WTC11 (cell line): ENCODE measurements at regions not wholly inside any gene's neighbourhood (a gene's known extent, or its start where the extent isn't known, plus 50 kb on each side); places are given as distances from the start of the nearest gene placed in this dataset.

Experiments used
- ATAC-seq: fragments of 200-7000 bp; cut with Tn5 transposase; 2 replicates; pipeline ENCODE4 v1.10.0; 2021; ENCODE audit warnings: mild to moderate bottlenecking, moderate library complexity
- CTCF ChIA-PET: fragments of 300-600 bp; sonication (Branson Sonifier 250); formaldehyde crosslinking; loops from one replicate; lab custom pipeline; 2021; ENCODE audit warnings: antibody characterized with exemption; lab: Charles Lee
- POLR2A ChIA-PET: fragments of 350-600 bp; sonication (Branson Sonifier 250); formaldehyde crosslinking; loops from one replicate; lab custom pipeline; 2021; ENCODE audit warnings: antibody characterized with exemption; lab: Charles Lee
- DNase-seq: peaks from one replicate; pipeline ENCODE4 v3.0.0; 2021; ENCODE audit warnings: low spot score
- H3K27ac Mint-ChIP-seq: 2 replicates; pipeline ENCODE4 v1.8.0; 2021; ENCODE audit warnings: mixed read lengths
- H3K27me3 Mint-ChIP-seq: 2 replicates; pipeline ENCODE4 v1.8.0; 2021; ENCODE audit warnings: low read depth, mild to moderate bottlenecking, moderate library complexity, mixed read lengths
- H3K36me3 Mint-ChIP-seq: 2 replicates; pipeline ENCODE4 v1.8.0; 2021; ENCODE audit warnings: mixed read lengths
- H3K4me1 Mint-ChIP-seq: 2 replicates; pipeline ENCODE4 v1.8.0; 2022; ENCODE audit warnings: mixed read lengths
- H3K4me3 Mint-ChIP-seq: 2 replicates; pipeline ENCODE4 v1.8.0; 2021; ENCODE audit warnings: mild to moderate bottlenecking, moderate library complexity, mixed read lengths
- H3K9me3 Mint-ChIP-seq: 2 replicates; pipeline ENCODE4 v1.8.0; 2021; ENCODE audit warnings: mixed read lengths
- CBFB ChIP-seq: sonication (generic); formaldehyde crosslinking; IDR thresholded peaks from 2 replicates; pipeline ENCODE4 v1.8.1; 2022; ENCODE audit warnings: mild to moderate bottlenecking, low read depth, missing genetic modification reagents
- E2F1 ChIP-seq: sonication (generic); formaldehyde crosslinking; IDR thresholded peaks from 2 replicates; pipeline ENCODE4 v1.8.0; 2022; ENCODE audit warnings: mild to moderate bottlenecking, missing genetic modification reagents
- ESRRA ChIP-seq: sonication (generic); formaldehyde crosslinking; IDR thresholded peaks from 2 replicates; pipeline ENCODE4 v1.8.1; 2022; ENCODE audit warnings: mild to moderate bottlenecking, missing genetic modification reagents, borderline replicate concordance
- ETV6 ChIP-seq: sonication (generic); formaldehyde crosslinking; IDR thresholded peaks from 2 replicates; pipeline ENCODE4 v1.8.1; 2022; ENCODE audit warnings: mild to moderate bottlenecking, missing genetic modification reagents
- FOXP1 ChIP-seq: sonication (generic); formaldehyde crosslinking; IDR thresholded peaks from 2 replicates; pipeline ENCODE4 v1.8.0; 2022; ENCODE audit warnings: missing genetic modification reagents, mild to moderate bottlenecking, moderate library complexity, borderline replicate concordance
- FOXP4 ChIP-seq: sonication (generic); formaldehyde crosslinking; IDR thresholded peaks from 2 replicates; pipeline ENCODE4 v1.8.0; 2022; ENCODE audit warnings: mild to moderate bottlenecking, missing genetic modification reagents
- GABPB1 ChIP-seq: sonication (generic); formaldehyde crosslinking; IDR thresholded peaks from 2 replicates; pipeline ENCODE4 v1.8.1; 2023; ENCODE audit warnings: mild to moderate bottlenecking, missing genetic modification reagents
- HMGXB4 ChIP-seq: sonication (generic); formaldehyde crosslinking; IDR thresholded peaks from 2 replicates; pipeline ENCODE4 v1.8.1; 2023; ENCODE audit warnings: mild to moderate bottlenecking, moderate library complexity, missing genetic modification reagents
- JAZF1 ChIP-seq: fragments of 250-450 bp; sonication (Bioruptor Pico); IDR thresholded peaks from 2 replicates; pipeline ENCODE4 v1.9.0; 2021; ENCODE audit warnings: moderate library complexity, mild to moderate bottlenecking, inconsistent platforms
- JUN ChIP-seq: sonication (generic); formaldehyde crosslinking; IDR thresholded peaks from 2 replicates; pipeline ENCODE4 v1.8.0; 2023; ENCODE audit warnings: mild to moderate bottlenecking, missing genetic modification reagents
- NR2C2 ChIP-seq: sonication (generic); formaldehyde crosslinking; IDR thresholded peaks from 2 replicates; pipeline ENCODE4 v1.8.0; 2022; ENCODE audit warnings: mild to moderate bottlenecking, missing genetic modification reagents
- NR3C1 ChIP-seq: sonication (generic); formaldehyde crosslinking; conservative IDR thresholded peaks from 2 replicates; pipeline ENCODE4 v1.8.1; 2023; ENCODE audit warnings: low read depth, mild to moderate bottlenecking, missing genetic modification reagents
- OVOL2 ChIP-seq: fragments of 250-450 bp; sonication (Bioruptor Pico); IDR thresholded peaks from 2 replicates; pipeline ENCODE4 v1.9.0; 2021; ENCODE audit warnings: mild to moderate bottlenecking, borderline replicate concordance
- TEAD4 ChIP-seq: sonication (generic); formaldehyde crosslinking; IDR thresholded peaks from 2 replicates; pipeline ENCODE4 v1.8.0; 2022; ENCODE audit warnings: mild to moderate bottlenecking, missing genetic modification reagents
- TP53 ChIP-seq: sonication (generic); formaldehyde crosslinking; IDR thresholded peaks from 2 replicates; pipeline ENCODE4 v1.8.1; 2023; ENCODE audit warnings: mild to moderate bottlenecking, missing genetic modification reagents
- ZNF232 ChIP-seq: sonication (generic); formaldehyde crosslinking; IDR thresholded peaks from 2 replicates; pipeline ENCODE4 v1.8.0; 2022; ENCODE audit warnings: mild to moderate bottlenecking, missing genetic modification reagents
- ZNF396 ChIP-seq: fragments of 250-450 bp; sonication (Bioruptor Pico); IDR thresholded peaks from 2 replicates; pipeline ENCODE4 v1.8.0; 2021; ENCODE audit warnings: mild to moderate bottlenecking, moderate library complexity, borderline replicate concordance
- TF ChIP-seq, protein P1 (sequence below): sonication (generic); formaldehyde crosslinking; IDR thresholded peaks from 2 replicates; pipeline ENCODE4 v1.8.1; 2022; ENCODE audit warnings: low read depth, mild to moderate bottlenecking, moderate library complexity, missing genetic modification reagents, borderline replicate concordance
- TF ChIP-seq, protein P2 (sequence below): sonication (generic); formaldehyde crosslinking; IDR thresholded peaks from 2 replicates; pipeline ENCODE4 v1.8.0; 2022; ENCODE audit warnings: mild to moderate bottlenecking, missing genetic modification reagents
- TF ChIP-seq, protein P3 (sequence below): sonication (generic); formaldehyde crosslinking; IDR thresholded peaks from 2 replicates; pipeline ENCODE4 v1.8.1; 2023; ENCODE audit warnings: mild to moderate bottlenecking, missing genetic modification reagents, borderline replicate concordance

DNA sequence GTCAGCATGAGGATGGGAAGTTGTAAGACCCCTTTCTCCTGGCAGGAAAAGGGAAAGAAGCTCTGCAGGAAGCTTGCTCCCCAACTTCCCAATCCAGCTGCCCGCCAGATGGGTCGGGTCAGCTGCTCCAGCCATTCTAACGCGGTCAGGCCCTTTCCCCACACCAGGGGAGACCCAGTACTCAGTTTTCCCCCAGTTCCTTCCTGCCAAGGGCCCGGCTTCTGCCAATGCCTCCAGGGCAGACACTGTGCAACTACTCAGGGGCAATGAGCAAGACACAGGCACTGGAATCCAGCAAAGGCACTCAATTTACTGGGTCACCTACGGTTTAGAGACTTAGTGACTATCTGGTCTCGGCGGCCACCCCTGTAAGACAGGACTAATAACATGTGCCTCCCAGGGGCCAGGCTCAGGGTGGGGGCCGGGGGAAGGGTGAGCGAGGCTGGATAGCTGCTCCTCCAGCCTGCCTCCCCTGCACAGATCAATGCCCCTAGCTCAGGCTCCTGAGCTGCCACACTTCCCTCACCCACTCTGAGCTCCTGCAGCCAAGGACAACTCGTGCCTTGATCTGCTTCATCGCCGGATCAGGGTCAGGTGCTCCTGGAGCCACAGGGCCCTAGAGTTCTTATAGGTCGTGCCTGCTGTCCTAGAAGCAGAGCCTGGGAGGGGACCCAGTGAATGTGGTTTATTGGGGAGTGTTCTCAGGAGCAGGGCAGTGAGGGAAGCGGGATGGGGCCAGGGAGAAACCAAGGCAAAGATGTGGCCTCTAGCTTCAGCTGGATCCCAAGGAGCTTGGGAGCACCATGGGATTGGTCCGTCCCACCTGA is 171.1 kb downstream of the ZFP36L2 start:
- no peaks in the 10 kb centered on the region for H3K36me3 Mint-ChIP-seq
- no peaks in the 10 kb centered on the region for H3K9me3 Mint-ChIP-seq
- ChIA-PET CTCF (interaction anchor here (1.4 kb wide), 1 partner anchor 31 kb away, joined by 3 read pairs; no protein-coding TSS in a partner anchor), POLR2A (no interaction called here)
- no peak for TF ChIP-seq JAZF1 (CRISPR knock-in tag)
- TF ChIP-seq TEAD4 (CRISPR knock-in tag) = no peak
- no peak for TF ChIP-seq HMGXB4
- TF ChIP-seq ZNF396 (CRISPR knock-in tag) = no peak
- TF ChIP-seq ZNF232 (CRISPR knock-in tag) = no peak
- TF ChIP-seq FOXP4 (CRISPR knock-in tag) = no peak
- TF ChIP-seq JUN = no peak
- no peak for TF ChIP-seq FOXP1 (CRISPR knock-in tag)
- no peak for TF ChIP-seq TP53
- TF ChIP-seq, protein P1, sequence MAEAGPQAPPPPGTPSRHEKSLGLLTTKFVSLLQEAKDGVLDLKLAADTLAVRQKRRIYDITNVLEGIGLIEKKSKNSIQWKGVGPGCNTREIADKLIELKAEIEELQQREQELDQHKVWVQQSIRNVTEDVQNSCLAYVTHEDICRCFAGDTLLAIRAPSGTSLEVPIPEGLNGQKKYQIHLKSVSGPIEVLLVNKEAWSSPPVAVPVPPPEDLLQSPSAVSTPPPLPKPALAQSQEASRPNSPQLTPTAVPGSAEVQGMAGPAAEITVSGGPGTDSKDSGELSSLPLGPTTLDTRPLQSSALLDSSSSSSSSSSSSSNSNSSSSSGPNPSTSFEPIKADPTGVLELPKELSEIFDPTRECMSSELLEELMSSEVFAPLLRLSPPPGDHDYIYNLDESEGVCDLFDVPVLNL (CRISPR knock-in tag) = no peak
- no peak for TF ChIP-seq ETV6
- no peak for TF ChIP-seq E2F1 (CRISPR knock-in tag)
- TF ChIP-seq CBFB = no peak
- TF ChIP-seq ESRRA (CRISPR knock-in tag) = no peak
- ATAC-seq = no peak
- H3K4me1 Mint-ChIP-seq = peaks cover 25% of the 10 kb centered on the region
- no peak overlapping the region for H3K27ac Mint-ChIP-seq
- DNase-seq = no peak
- no peaks in the 10 kb centered on the region; the same call in 1 of the 2 replicates for H3K27me3 Mint-ChIP-seq
- no peak overlapping the region for H3K4me3 Mint-ChIP-seq

DNA sequence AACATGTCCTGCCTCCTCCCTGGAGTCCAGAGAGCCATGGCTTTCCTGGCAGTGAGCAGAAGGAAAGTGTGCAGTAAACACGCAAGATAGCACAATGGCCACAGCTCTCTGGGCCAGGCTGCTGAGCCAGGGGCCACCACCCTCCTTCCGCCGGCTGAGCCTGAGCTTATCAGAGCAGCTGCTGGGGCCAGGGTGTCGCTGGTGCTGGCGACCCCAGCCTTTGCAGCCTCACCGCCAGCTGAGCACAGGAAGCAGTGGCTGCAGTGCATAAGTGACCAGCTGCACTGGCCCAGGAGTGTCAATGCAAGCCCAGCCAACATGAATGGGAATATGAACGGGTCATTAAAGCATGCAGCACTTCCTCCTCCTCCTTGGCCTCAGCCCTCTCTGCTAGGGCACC is 172.0 kb downstream of the ZFP36L2 start:
- Mint-ChIP-seq H3K27ac (no peak overlapping the region), H3K36me3 (no peaks in the 10 kb centered on the region), H3K4me3 (no peak overlapping the region), H3K9me3 (no peaks in the 10 kb centered on the region), H3K27me3 (no peaks in the 10 kb centered on the region; the same call in 1 of the 2 replicates), H3K4me1 (peaks cover 26% of the 10 kb centered on the region)
- TF ChIP-seq GABPB1 (CRISPR knock-in tag) (no peak), JAZF1 (CRISPR knock-in tag) (no peak)
- TF ChIP-seq, protein P2, sequence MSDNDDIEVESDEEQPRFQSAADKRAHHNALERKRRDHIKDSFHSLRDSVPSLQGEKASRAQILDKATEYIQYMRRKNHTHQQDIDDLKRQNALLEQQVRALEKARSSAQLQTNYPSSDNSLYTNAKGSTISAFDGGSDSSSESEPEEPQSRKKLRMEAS (CRISPR knock-in tag) = no peak
- no peak for DNase-seq
- ChIA-PET CTCF (no interaction called here), POLR2A (no interaction called here)
- no peak for ATAC-seq

- Mint-ChIP-seq H3K36me3 (no peaks in the 10 kb centered on the region), H3K27ac (no peak overlapping the region), H3K9me3 (no peaks in the 10 kb centered on the region), H3K4me1 (peaks cover 15% of the 10 kb centered on the region), H3K4me3 (no peak overlapping the region), H3K27me3 (no peaks in the 10 kb centered on the region)
- CTCF ChIA-PET = no interaction called here
- POLR2A ChIA-PET = no interaction called here
- ATAC-seq (no peak), DNase-seq (no peak)
- TF ChIP-seq OVOL2 (CRISPR knock-in tag) (no peak), NR2C2 (no peak), NR3C1 (CRISPR knock-in tag) (no peak)
- TF ChIP-seq, protein P3, sequence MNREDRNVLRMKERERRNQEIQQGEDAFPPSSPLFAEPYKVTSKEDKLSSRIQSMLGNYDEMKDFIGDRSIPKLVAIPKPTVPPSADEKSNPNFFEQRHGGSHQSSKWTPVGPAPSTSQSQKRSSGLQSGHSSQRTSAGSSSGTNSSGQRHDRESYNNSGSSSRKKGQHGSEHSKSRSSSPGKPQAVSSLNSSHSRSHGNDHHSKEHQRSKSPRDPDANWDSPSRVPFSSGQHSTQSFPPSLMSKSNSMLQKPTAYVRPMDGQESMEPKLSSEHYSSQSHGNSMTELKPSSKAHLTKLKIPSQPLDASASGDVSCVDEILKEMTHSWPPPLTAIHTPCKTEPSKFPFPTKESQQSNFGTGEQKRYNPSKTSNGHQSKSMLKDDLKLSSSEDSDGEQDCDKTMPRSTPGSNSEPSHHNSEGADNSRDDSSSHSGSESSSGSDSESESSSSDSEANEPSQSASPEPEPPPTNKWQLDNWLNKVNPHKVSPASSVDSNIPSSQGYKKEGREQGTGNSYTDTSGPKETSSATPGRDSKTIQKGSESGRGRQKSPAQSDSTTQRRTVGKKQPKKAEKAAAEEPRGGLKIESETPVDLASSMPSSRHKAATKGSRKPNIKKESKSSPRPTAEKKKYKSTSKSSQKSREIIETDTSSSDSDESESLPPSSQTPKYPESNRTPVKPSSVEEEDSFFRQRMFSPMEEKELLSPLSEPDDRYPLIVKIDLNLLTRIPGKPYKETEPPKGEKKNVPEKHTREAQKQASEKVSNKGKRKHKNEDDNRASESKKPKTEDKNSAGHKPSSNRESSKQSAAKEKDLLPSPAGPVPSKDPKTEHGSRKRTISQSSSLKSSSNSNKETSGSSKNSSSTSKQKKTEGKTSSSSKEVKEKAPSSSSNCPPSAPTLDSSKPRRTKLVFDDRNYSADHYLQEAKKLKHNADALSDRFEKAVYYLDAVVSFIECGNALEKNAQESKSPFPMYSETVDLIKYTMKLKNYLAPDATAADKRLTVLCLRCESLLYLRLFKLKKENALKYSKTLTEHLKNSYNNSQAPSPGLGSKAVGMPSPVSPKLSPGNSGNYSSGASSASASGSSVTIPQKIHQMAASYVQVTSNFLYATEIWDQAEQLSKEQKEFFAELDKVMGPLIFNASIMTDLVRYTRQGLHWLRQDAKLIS (CRISPR knock-in tag) = no peak
Measured at GRCh38 chr2:43052944-43053306, 173.5 kb downstream of the ZFP36L2 start.
